Trophoblast cell (in vitro differentiated cells and primary cell): ENCODE measurements at regions not wholly inside any gene's neighbourhood (a gene's known extent, or its start where the extent isn't known, plus 50 kb on each side); places are given as distances from the start of the nearest gene placed in this dataset.

ENCODE experiments used
- DNase-seq, 2 donors: peaks; one replicate each; pipeline ENCODE4 v3.0.0-alpha.2; 2016
- H2AFZ ChIP-seq: 2 replicates; pipeline ENCODE4 v1.6.1; 2013; ENCODE audit warnings: low read length, moderate library complexity, mild to moderate bottlenecking; ENCODE audit not compliant: insufficient read depth, poor library complexity
- H2AK5ac ChIP-seq: 2 replicates; pipeline ENCODE4 v1.6.1; 2013; ENCODE audit warnings: mild to moderate bottlenecking, low read length
- H2BK120ac ChIP-seq: 2 replicates; pipeline ENCODE4 v1.6.1; 2013; ENCODE audit warnings: low read length, mild to moderate bottlenecking, moderate library complexity; ENCODE audit not compliant: insufficient read depth, poor library complexity
- H2BK12ac ChIP-seq: 2 replicates; pipeline ENCODE4 v1.6.1; 2013; ENCODE audit warnings: mild to moderate bottlenecking, low read length, moderate library complexity
- H2BK5ac ChIP-seq: 2 replicates; pipeline ENCODE4 v1.6.1; 2013; ENCODE audit warnings: low read length, low read depth, moderate library complexity, mild to moderate bottlenecking; ENCODE audit not compliant: poor library complexity
- H3K14ac ChIP-seq: 2 replicates; pipeline ENCODE4 v1.6.1; 2013; ENCODE audit warnings: mild to moderate bottlenecking, low read length
- H3K18ac ChIP-seq: 2 replicates; pipeline ENCODE4 v1.6.1; 2013; ENCODE audit warnings: mild to moderate bottlenecking, low read length
- H3K23ac ChIP-seq: 2 replicates; pipeline ENCODE4 v1.6.1; 2013; ENCODE audit warnings: low read length
- H3K27ac ChIP-seq: 2 replicates; pipeline ENCODE4 v1.5.1; 2013; ENCODE audit warnings: low read depth, mild to moderate bottlenecking, inconsistent platforms, low read length, moderate library complexity
- H3K27me3 ChIP-seq: 2 replicates; pipeline ENCODE4 v1.6.1; 2013; ENCODE audit warnings: inconsistent platforms, mild to moderate bottlenecking, low read length, moderate library complexity; ENCODE audit not compliant: insufficient read depth
- H3K36me3 ChIP-seq, 2 experiments: 1 replicate in 1 of 2; 2 replicates in 1 of 2; pipeline ENCODE4 v1.6.1; 2013; ENCODE audit warnings: low read length in 2 of 2, mild to moderate bottlenecking in 2 of 2, moderate library complexity in 1 of 2; ENCODE audit not compliant: insufficient read depth in 2 of 2, control insufficient read depth in 1 of 2
- H3K4ac ChIP-seq: 2 replicates; pipeline ENCODE4 v1.6.1; 2013; ENCODE audit warnings: low read depth, mild to moderate bottlenecking, low read length, moderate library complexity
- H3K4me1 ChIP-seq, 2 experiments: 1 replicate in 1 of 2; 2 replicates in 1 of 2; pipeline ENCODE4 v1.6.1; 2013; ENCODE audit warnings: low read length in 2 of 2, mild to moderate bottlenecking in 2 of 2, moderate library complexity in 1 of 2; ENCODE audit not compliant: insufficient read depth in 2 of 2, control insufficient read depth in 1 of 2
- H3K4me2 ChIP-seq: 2 replicates; pipeline ENCODE4 v1.6.1; 2013; ENCODE audit warnings: inconsistent platforms, mild to moderate bottlenecking, low read length, moderate library complexity
- H3K4me3 ChIP-seq: 2 replicates; pipeline ENCODE4 v1.5.1; 2013; ENCODE audit warnings: mild to moderate bottlenecking, low read depth, low read length, inconsistent platforms
- H3K79me1 ChIP-seq: one replicate; pipeline ENCODE4 v1.6.1; 2013; ENCODE audit warnings: low read length
- H3K79me2 ChIP-seq: 2 replicates; pipeline ENCODE4 v1.6.1; 2013; ENCODE audit warnings: low read length, mild to moderate bottlenecking; ENCODE audit not compliant: control insufficient read depth, insufficient read depth, poor library complexity
- H3K9ac ChIP-seq: 2 replicates; pipeline ENCODE4 v1.6.1; 2013; ENCODE audit warnings: mild to moderate bottlenecking, low read length
- H3K9me3 ChIP-seq: 2 replicates; pipeline ENCODE4 v1.6.1; 2013; ENCODE audit warnings: low read depth, mild to moderate bottlenecking, control low read depth, inconsistent platforms, low read length; ENCODE audit not compliant: insufficient read depth
- H4K12ac ChIP-seq: 2 replicates; pipeline ENCODE4 v1.6.1; 2013; ENCODE audit warnings: low read depth, mild to moderate bottlenecking, low read length, moderate library complexity
- H4K8ac ChIP-seq: 2 replicates; pipeline ENCODE4 v1.6.1; 2013; ENCODE audit warnings: low read depth, mild to moderate bottlenecking, low read length, moderate library complexity
- H4K91ac ChIP-seq: one replicate; pipeline ENCODE4 v1.6.1; 2013; ENCODE audit warnings: low read depth, mild to moderate bottlenecking, low read length, moderate library complexity
- WGBS: extraction: QIAGEN DNeasy Blood & Tissue Kit; methylation state at CpG from one replicate; pipeline ENCODE4 v1.1.7; 2013; ENCODE audit warnings: missing lambda C conversion rate; ENCODE audit not compliant: insufficient read length, insufficient coverage; ENCODE audit errors: extremely low coverage; 5-methylcytosine and 5-hydroxymethylcytosine counted together

- Histone ChIP-seq H3K4me2 (no peak overlapping the region), H2AK5ac (no peak overlapping the region), H3K9ac (no peak overlapping the region), H3K23ac (no peak overlapping the region), H3K4me1 (no peaks in the 10 kb centered on the region), H3K79me2 (no peaks in the 10 kb centered on the region), H4K12ac (no peak overlapping the region), H3K9me3 (no peaks in the 10 kb centered on the region), H3K18ac (no peak overlapping the region), H3K4ac (no peak overlapping the region), H2BK120ac (no peak overlapping the region), H2BK12ac (no peak overlapping the region), H3K14ac (no peak overlapping the region), H4K91ac (no peak overlapping the region), H3K36me3 (no peaks in the 10 kb centered on the region), H4K8ac (no peak overlapping the region), H2BK5ac (no peak overlapping the region), H3K27ac (no peak overlapping the region), H2AFZ (no peak overlapping the region), H3K27me3 (no peaks in the 10 kb centered on the region), H3K79me1 (no peaks in the 10 kb centered on the region), H3K4me3 (no peak overlapping the region)
- no CpG with 5 or more reads among the region's 3 CpGs for WGBS
- DNase-seq = no peak
These were observed 119.5 kb upstream of the TRPC7 start for GRCh38 chr5:136484808-136485325.

GRCh38 chr5:136482206-136482605 is 116.9 kb upstream of the TRPC7 start:
- no peaks in the 10 kb centered on the region for H3K79me1 ChIP-seq
- no peak overlapping the region for H3K9ac ChIP-seq
- no peaks in the 10 kb centered on the region for H3K27me3 ChIP-seq
- WGBS = no CpG with 5 or more reads among the region's 2 CpGs
- H3K18ac ChIP-seq = no peak overlapping the region
- H4K8ac ChIP-seq = no peak overlapping the region
- H4K12ac ChIP-seq = no peak overlapping the region
- DNase-seq = no peak
- no peaks in the 10 kb centered on the region for H3K9me3 ChIP-seq
- H3K27ac ChIP-seq = no peak overlapping the region
- no peak overlapping the region for H2BK120ac ChIP-seq
- no peak overlapping the region for H2AK5ac ChIP-seq
- no peak overlapping the region for H2AFZ ChIP-seq
- no peak overlapping the region for H3K14ac ChIP-seq
- H3K4me3 ChIP-seq = no peak overlapping the region
- no peak overlapping the region for H2BK5ac ChIP-seq
- no peaks in the 10 kb centered on the region for H3K79me2 ChIP-seq
- H2BK12ac ChIP-seq = no peak overlapping the region
- no peak overlapping the region for H3K4me2 ChIP-seq
- no peak overlapping the region for H3K23ac ChIP-seq
- H3K4ac ChIP-seq = no peak overlapping the region
- H3K4me1 ChIP-seq = no peaks in the 10 kb centered on the region
- H3K36me3 ChIP-seq = no peaks in the 10 kb centered on the region
- H4K91ac ChIP-seq = no peak overlapping the region

- Histone ChIP-seq H3K27ac (no peak overlapping the region), H2BK12ac (no peak overlapping the region), H4K91ac (no peak overlapping the region), H3K79me2 (no peaks in the 10 kb centered on the region), H4K12ac (no peak overlapping the region), H3K4me2 (no peak overlapping the region), H3K23ac (no peak overlapping the region), H3K27me3 (no peaks in the 10 kb centered on the region), H2BK5ac (no peak overlapping the region), H2AFZ (no peak overlapping the region), H3K18ac (no peak overlapping the region), H3K36me3 (no peaks in the 10 kb centered on the region), H3K4me3 (no peak overlapping the region), H3K14ac (no peak overlapping the region), H2BK120ac (no peak overlapping the region), H4K8ac (no peak overlapping the region), H3K9ac (no peak overlapping the region), H3K9me3 (no peaks in the 10 kb centered on the region), H3K4ac (no peak overlapping the region), H3K79me1 (no peaks in the 10 kb centered on the region), H3K4me1 (no peaks in the 10 kb centered on the region), H2AK5ac (no peak overlapping the region)
- DNase-seq = no peak
- WGBS = no CpG with 5 or more reads among the region's 3 CpGs
These were observed 109.1 kb upstream of the TRPC7 start for GRCh38 chr5:136474466-136474865.

GRCh38 chr5:136467632-136468031 is 102.3 kb upstream of the TRPC7 start:
- no peak overlapping the region for H4K12ac ChIP-seq
- H3K14ac ChIP-seq = no peak overlapping the region
- no peaks in the 10 kb centered on the region for H3K36me3 ChIP-seq
- no peak overlapping the region for H2BK5ac ChIP-seq
- H3K79me2 ChIP-seq = no peaks in the 10 kb centered on the region
- no peak overlapping the region for H3K23ac ChIP-seq
- no peak overlapping the region for H3K9ac ChIP-seq
- no peak overlapping the region for H4K8ac ChIP-seq
- no peak overlapping the region for H3K4me2 ChIP-seq
- no peak overlapping the region for H2BK12ac ChIP-seq
- H3K4me1 ChIP-seq = no peaks in the 10 kb centered on the region
- H3K27me3 ChIP-seq = no peaks in the 10 kb centered on the region
- no peak overlapping the region for H2AK5ac ChIP-seq
- H3K18ac ChIP-seq = no peak overlapping the region
- H3K9me3 ChIP-seq = no peaks in the 10 kb centered on the region
- H3K79me1 ChIP-seq = no peaks in the 10 kb centered on the region
- H4K91ac ChIP-seq = no peak overlapping the region
- H3K4ac ChIP-seq = no peak overlapping the region
- no peak overlapping the region for H2AFZ ChIP-seq
- DNase-seq = no peak
- no peak overlapping the region for H3K4me3 ChIP-seq
- H3K27ac ChIP-seq = no peak overlapping the region
- no peak overlapping the region for H2BK120ac ChIP-seq
- no CpG with 5 or more reads among the region's 1 CpG for WGBS
